GM12891 (cell line): ENCODE measurements at regions not wholly inside any gene's neighbourhood (a gene's known extent, or its start where the extent isn't known, plus 50 kb on each side); places are given as distances from the start of the nearest gene placed in this dataset.

ENCODE experiments used
- DNase-seq: peaks from one replicate; pipeline ENCODE4 v3.0.0; 2011; ENCODE audit warnings: low spot score; ENCODE audit not compliant: insufficient read length
- FAIRE-seq: peaks from 2 replicates; lab custom pipeline; 2011; peaks lifted over from hg19 to GRCh38; lab: Jason Lieb, UNC
- PAX5 ChIP-seq: IDR thresholded peaks from 2 replicates; pipeline ENCODE4 v1.6.1; 2011; ENCODE audit warnings: low read length, moderate library complexity, mild to moderate bottlenecking; ENCODE audit not compliant: insufficient read depth, severe bottlenecking
- POLR2A ChIP-seq: IDR thresholded peaks from 2 replicates; pipeline ENCODE4 v1.6.1; 2011; ENCODE audit warnings: low read depth, low read length, control low read depth
- POLR2AphosphoS5 ChIP-seq: IDR thresholded peaks from 2 replicates; pipeline ENCODE4 v1.6.1; 2011; ENCODE audit warnings: low read depth, low read length, control low read depth
- POU2F2 ChIP-seq: IDR thresholded peaks from 2 replicates; pipeline ENCODE4 v1.6.1; 2011; ENCODE audit warnings: low read depth, mild to moderate bottlenecking, control low read depth, low read length, moderate library complexity
- SPI1 ChIP-seq: IDR thresholded peaks from 2 replicates; pipeline ENCODE4 v1.6.1; 2011; ENCODE audit warnings: low read depth, low read length, control low read depth
- TAF1 ChIP-seq: IDR thresholded peaks from 2 replicates; pipeline ENCODE4 v1.6.1; 2011; ENCODE audit warnings: low read depth, low read length, control low read depth

DNA sequence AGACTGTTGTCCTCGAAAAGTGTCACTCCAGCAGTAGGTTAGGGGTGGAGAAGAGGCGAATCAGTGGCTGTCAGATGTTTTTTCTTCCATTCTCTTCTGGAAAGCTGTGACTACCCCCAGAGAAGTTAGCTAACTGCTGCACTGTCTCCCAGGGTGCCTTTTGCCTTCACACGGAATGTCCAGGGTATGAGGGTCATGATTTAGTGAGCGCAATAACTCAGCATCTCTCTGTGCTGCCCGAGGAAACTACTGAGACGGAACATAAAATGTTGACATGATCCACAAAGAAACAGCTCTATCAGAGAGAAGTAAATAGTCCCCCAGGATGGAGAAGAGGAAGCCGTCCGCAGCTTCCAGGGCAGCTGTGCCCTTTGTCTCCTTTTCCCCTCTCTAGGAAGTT lies 254.0 kb upstream of the ARGLU1 start:
- DNase-seq (no peak), FAIRE-seq (no peak)
- no peak for TF ChIP-seq TAF1

DNA sequence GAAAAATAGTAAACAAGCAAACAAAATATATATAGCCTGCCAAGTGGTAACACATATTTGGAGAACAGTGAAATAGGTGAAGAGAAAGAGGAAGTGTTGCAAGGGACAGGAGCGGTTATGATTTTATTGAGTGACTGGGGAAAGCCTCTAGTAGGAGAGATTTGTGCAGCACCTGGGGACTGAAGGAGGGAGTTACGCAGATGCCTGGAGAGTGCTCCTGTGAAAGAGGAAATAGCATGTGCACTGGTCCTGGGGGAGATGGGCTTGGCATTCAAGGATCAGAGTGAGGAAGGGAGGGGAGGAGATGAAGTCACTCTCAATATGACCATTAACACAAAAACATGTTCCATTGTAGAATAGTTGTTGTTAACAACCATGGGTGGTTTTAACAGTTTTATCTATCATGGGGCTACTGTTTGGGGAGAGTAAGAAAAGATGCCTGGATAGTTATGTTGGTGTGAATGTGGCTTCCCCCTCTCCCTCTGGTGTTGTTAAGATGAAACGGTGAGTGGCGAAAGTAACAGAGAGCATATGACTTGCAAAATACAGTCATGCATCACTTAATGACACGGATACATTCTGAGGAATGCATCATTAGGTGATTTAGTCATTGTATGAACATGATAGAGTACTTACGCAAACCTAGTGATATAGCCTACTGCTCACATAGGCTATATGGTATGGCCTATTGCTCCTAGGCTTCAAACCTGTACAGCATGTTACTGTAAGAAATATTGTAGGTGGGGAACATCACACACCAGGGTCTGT lies 251.7 kb upstream of the ARGLU1 start:
- DNase-seq (no peak), FAIRE-seq (no peak)
- TF ChIP-seq POLR2AphosphoS5 (no peak), SPI1 (peak; percentile 50; the same call in 1 of the 2 replicates)

DNA sequence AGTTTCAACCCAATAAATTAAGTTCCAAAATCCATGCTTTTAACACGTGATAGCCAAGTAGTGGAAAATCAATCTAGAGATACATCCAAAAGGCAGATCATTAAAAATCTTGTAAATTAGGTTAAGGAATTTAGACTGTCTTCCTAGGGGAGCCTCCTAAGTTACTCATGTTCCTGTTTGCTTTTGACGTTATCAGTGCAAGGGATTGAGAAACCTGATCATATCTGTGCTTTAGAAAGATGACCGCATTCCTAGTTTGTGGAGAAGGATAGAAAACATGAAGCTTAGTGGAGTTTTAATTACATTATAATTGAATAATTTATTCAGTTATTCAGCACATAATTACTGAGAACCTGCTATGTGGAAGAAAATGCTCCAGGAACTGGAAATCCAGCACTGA lies 251.0 kb upstream of the ARGLU1 start:
- FAIRE-seq: no peak
- TF ChIP-seq TAF1: no peak
- TF ChIP-seq PAX5: no peak
- TF ChIP-seq SPI1: no peak
- TF ChIP-seq POU2F2: no peak
- no peak for TF ChIP-seq POLR2AphosphoS5
- no peak for TF ChIP-seq POLR2A
- DNase-seq: no peak

DNA sequence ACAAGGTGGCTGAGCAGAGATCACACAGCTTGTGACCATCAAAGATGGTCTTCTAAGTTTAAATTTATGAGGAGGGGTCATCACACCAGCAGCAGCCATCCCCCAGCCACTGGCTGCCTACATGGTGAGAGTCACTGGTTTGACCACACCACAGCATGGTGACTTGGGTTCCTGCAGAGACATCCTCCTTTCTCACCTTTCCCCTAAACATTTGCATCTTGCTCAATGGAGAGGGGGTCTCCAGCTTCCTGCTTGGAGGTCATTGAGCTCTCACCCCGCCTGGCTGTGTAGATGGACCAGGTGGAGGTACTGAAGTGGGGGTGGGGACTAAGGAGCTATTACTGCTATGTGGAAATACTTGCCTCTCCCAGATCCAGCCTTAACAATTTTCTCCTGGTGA lies 247.6 kb upstream of the ARGLU1 start:
- no peak for DNase-seq
- no peak for TF ChIP-seq POLR2A
- TF ChIP-seq POLR2AphosphoS5: no peak
- TF ChIP-seq SPI1: no peak
- TF ChIP-seq PAX5: no peak
- no peak for TF ChIP-seq TAF1
- TF ChIP-seq POU2F2: no peak
- no peak for FAIRE-seq

- no peak for TF ChIP-seq POLR2AphosphoS5
- TF ChIP-seq POU2F2: no peak
- TF ChIP-seq TAF1: no peak
- TF ChIP-seq SPI1: no peak
- no peak for TF ChIP-seq POLR2A
- TF ChIP-seq PAX5: no peak
- no peak for FAIRE-seq
Measured at GRCh38 chr13:106814463-106814862, 246.5 kb upstream of the ARGLU1 start.

DNA sequence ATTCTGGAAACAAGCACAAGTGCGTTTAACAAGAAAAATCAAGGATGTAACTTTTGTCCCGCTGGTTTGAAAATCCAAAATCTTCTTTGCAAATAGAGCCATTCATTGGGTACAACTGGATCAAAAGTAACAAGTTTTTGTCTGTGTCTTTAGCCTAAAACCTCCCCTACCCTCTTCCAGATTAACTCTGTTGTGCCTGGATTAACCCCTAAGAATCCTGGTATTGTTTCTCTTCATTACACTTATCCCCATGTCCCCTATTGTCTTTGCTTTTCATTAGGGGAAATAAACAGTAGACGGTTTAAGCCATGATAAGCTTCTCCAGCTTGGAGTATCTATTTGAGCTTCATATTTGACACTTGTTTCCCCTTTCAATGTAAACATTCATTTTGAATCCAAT lies 242.1 kb upstream of the ARGLU1 start:
- no peak for TF ChIP-seq PAX5
- no peak for FAIRE-seq
- no peak for DNase-seq

More at GRCh38 chr13:106814463-106814862, 246.5 kb upstream of the ARGLU1 start:
- no peak for DNase-seq

- FAIRE-seq (no peak), DNase-seq (no peak)
- no peak for TF ChIP-seq POLR2AphosphoS5
- TF ChIP-seq TAF1: no peak
- TF ChIP-seq SPI1: no peak
- no peak for TF ChIP-seq POU2F2
- no peak for TF ChIP-seq POLR2A
- TF ChIP-seq PAX5: no peak
Measured at GRCh38 chr13:106804991-106805390, 237.1 kb upstream of the ARGLU1 start.

GRCh38 chr13:106802917-106803316 lies 235.0 kb upstream of the ARGLU1 start:
- TF ChIP-seq PAX5 (no peak), POU2F2 (no peak), SPI1 (no peak), TAF1 (no peak), POLR2AphosphoS5 (no peak), POLR2A (no peak)
- DNase-seq (no peak), FAIRE-seq (no peak)

DNA sequence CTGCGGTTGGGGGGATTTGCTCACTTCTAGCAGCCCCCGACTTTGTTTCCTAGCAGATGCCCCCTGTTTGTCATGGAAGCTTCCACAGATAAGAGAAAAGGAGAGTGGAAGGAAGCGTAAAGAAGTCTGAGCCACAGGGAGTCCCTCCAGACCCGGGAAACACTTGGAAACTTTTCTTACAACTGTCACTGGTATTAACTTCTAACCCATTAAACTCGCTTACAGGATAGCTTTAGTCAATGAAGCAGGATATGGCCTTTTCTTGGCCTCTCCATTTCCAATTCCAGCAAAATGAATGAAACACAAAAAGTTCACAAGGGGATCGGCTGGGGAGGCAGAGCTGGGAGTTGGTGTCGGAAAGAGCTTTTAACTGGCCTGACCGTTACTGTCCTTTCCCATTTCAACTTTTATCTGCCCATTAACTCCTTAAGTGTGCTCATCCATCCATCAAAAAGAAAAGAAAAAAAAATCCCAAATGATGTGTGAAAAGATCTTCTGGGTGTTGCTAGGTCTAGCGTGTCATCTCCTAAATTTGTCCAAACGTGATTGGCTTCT lies 231.9 kb upstream of the ARGLU1 start:
- no peak for TF ChIP-seq POU2F2
- no peak for TF ChIP-seq POLR2AphosphoS5
- TF ChIP-seq POLR2A: no peak
- TF ChIP-seq SPI1: no peak
- no peak for TF ChIP-seq PAX5
- FAIRE-seq (no peak), DNase-seq (no peak)

DNA sequence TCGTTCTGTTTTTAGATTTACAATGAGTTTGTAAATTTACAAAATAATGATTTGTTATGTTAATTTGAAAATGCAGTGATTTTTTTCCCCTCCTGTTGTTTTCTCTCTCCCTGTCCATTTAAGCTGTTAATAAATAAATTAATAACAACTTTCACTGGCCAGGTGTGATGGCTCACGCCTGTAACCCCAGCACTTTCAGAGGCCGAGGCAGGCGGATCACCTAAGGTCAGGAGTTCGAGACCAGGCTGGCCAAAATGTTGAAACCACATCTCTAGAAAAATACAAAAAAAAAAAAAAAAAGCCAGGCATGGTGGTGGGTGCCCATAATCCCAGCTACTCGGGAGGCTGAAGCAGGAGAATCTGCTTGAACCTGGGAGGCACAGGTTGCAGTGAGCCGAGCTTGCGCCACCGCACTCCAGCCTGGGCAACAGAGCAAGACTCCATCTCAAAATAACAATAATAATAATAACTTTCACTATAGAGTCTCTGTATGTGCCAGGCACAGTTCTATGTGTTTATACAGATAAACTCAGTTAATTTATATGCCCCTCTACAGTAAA lies 229.2 kb upstream of the ARGLU1 start:
- no peak for DNase-seq
- TF ChIP-seq TAF1 (no peak), POLR2AphosphoS5 (no peak), PAX5 (no peak), POU2F2 (no peak), SPI1 (no peak), POLR2A (no peak)
- FAIRE-seq: no peak
